ENCODE measurements at regions not wholly inside any gene's neighbourhood (a gene's known extent, or its start where the extent isn't known, plus 50 kb on each side); places are given as distances from the start of the nearest gene placed in this dataset.

DNA sequence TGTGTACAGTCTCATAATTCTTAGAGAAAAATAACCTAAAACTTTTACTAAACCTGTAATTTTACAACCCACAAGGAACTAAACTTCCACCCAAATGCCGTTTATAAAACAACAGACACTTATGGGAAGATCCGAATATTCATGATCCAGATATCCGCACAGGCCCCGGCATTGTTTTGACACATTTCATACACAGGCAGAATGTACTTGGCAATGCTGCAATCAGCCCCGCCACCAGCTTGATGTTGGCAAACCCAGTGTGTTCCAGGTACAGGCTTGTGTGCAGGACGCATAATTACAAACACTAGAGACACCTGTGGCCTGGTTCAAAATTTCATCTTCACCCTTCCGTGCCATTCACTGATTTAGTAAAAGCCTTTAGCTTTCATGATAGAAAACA lies 393.0 kb upstream of the SALL3 start:
- TF ChIP-seq, protein P1, sequence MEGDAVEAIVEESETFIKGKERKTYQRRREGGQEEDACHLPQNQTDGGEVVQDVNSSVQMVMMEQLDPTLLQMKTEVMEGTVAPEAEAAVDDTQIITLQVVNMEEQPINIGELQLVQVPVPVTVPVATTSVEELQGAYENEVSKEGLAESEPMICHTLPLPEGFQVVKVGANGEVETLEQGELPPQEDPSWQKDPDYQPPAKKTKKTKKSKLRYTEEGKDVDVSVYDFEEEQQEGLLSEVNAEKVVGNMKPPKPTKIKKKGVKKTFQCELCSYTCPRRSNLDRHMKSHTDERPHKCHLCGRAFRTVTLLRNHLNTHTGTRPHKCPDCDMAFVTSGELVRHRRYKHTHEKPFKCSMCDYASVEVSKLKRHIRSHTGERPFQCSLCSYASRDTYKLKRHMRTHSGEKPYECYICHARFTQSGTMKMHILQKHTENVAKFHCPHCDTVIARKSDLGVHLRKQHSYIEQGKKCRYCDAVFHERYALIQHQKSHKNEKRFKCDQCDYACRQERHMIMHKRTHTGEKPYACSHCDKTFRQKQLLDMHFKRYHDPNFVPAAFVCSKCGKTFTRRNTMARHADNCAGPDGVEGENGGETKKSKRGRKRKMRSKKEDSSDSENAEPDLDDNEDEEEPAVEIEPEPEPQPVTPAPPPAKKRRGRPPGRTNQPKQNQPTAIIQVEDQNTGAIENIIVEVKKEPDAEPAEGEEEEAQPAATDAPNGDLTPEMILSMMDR (IDR thresholded peaks at IDR 0.05): no peak
- TF ChIP-seq POLR2AphosphoS5 (IDR thresholded peaks at IDR 0.05; ENCODE audit: insufficient read depth in 1 of 2, low read depth in 1 of 2): no peak

Data from vagina (tissue), 2 donors.